Inferior parietal cortex (tissue), 1 donor: ENCODE measurements at regions not wholly inside any gene's neighbourhood (a gene's known extent, or its start where the extent isn't known, plus 50 kb on each side); places are given as distances from the start of the nearest gene placed in this dataset.

ENCODE experiments used
- DNase-seq: peaks from one replicate; pipeline ENCODE4 v3.0.0-alpha.2; 2016; ENCODE audit errors: extremely low spot score

GRCh38 chr6:166046982-166047381, 120.7 kb downstream of the TBXT start:
- no peak for DNase-seq

GRCh38 chr6:166046226-166046625, 121.4 kb downstream of the TBXT start:
- peak; percentile 21 for DNase-seq

GRCh38 chr6:166045860-166046200, 121.8 kb downstream of the TBXT start:
- DNase-seq = no peak

DNA sequence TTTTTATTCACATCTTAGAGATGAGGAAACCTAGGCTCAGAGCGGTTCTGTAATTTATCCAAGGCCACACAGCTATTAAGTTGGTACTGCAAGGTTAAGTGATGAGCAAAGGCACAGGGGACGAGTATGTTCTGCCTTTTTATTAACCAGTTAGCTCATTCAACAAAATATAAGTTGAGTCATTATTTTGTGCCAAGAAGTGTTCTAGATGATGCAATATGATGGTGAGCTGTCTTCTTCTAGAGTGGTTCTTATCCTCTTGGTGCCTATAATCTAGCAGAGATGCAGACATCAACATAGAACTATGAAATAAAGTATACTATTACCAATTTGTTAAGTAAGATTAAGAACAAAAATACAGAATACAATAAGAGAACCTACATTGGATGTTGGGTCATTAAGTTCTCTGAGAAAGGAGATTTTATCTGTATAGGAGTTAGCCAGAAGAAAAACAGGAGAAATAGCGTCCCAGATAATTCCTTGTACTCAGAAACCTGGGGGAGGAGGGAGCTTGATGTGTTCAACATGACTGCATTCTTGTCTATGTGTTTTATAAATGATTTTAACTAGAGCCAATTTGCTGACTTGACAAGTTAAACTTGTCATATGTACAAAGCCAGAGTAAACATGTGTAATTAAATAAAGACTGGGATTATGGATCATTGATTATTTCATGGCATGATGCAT, 122.3 kb downstream of the TBXT start:
- DNase-seq = no peak

- DNase-seq = no peak
Observed at GRCh38 chr6:166041277-166041676, 126.4 kb downstream of the TBXT start.

DNA sequence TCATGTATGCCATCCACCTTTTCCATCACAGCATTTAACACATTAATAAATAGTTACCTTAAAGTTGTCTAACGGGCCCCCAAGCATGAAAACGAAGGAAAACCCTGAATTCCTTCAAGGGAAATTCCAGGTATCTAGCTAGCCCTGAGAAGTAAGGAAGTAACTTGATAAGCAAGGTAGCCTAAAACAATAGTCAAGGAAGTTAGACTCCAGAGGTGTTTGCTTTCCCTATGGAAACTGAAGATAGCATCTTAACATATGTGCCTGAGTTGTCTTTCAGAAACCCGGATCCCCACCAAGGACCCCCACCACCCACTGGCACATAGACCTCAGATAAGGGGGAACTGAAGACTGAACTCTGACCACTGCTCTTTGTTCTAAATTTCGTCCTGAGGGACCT, 127.4 kb downstream of the TBXT start:
- DNase-seq = no peak

- no peak for DNase-seq
Observed at GRCh38 chr6:166036316-166037095, 131.1 kb downstream of the TBXT start.

GRCh38 chr6:166032366-166033200, 135.1 kb downstream of the TBXT start:
- DNase-seq = no peak

GRCh38 chr6:166031275-166031674, 136.4 kb downstream of the TBXT start:
- no peak for DNase-seq

- DNase-seq = no peak
Observed at GRCh38 chr6:166029506-166029905, 138.1 kb downstream of the TBXT start.

- DNase-seq = no peak
Observed at GRCh38 chr6:166027761-166028160, 139.9 kb downstream of the TBXT start.

DNA sequence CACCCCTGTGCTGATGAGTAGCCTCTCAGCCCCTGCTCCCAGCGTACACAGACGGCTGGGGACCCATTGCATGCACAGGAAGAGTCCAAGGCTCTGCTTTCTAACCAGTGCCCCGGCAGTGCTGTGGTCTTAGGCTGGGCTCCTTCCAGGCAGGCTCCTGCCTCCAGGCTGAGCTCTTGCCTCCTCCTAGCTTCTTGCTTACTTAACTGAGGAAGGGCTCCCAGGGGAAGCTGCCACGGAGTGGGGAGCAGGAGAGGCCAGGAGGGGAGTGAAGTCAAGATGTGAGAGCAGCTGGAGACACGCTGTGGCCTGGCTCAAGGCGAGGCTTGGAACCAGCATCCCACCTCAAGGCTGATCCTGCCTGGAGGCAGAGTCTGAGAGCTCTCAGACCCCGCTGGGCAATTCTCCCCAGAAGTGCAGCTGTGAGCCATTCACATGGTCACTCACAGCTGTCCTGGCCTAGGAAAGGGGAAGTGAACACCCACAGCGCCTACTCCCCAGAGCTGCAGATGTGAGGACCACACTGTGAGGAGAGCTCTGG, 141.0 kb downstream of the TBXT start:
- no peak for DNase-seq

DNA sequence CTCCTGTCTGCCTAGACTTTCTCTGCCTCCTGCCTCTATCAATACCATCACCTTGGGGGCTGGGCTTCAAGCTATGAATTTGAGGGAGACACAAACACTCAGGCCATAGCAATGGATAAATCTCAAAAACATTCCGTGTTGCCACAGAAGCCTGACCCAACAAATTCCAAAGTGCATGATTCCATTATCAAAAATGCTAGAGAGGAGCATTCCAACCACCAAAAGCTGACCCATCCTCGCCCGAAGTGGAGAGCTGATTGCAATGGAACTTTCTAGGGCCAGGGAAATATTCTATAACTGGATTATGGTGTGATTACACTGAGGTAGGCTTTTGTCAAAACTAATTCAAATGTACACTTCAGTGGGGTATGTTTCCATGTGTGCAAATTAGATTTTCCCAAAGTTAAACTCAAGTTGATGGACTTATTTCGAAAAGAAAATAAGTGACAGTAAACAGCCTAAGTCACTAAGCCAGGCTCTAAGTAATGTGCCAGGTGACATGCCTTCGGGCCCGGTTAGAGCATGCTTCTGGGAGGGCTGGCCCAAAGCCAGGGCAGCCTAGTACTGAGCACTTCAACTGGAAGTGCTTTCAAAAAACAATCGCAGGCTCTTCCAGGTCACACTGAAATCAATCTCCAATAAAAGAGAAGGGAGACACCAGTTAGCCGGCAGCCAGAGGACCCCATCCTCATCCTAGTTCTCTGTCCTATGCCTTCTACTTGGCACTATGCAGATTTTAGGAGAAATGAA, 142.3 kb downstream of the TBXT start:
- DNase-seq = no peak

DNA sequence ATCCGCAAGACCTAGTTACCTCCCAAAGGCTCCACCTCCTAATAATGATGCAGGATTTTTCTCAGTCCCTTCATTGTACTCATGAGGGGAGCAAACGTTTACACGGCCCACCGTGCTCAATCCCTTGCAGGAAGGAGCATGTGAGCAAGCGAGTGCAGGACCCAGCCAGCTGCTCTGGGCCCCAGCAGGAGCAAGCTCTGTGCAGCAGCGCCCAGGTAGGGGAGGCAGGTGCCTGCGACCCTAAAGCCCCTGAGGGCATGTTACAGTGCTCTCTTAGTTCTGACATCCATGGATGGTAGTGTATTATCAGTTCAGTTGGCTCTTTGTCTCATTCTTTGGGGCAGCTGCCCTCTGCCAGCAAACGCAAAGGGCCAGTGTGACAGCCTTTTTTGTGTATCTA, 143.4 kb downstream of the TBXT start:
- no peak for DNase-seq

DNA sequence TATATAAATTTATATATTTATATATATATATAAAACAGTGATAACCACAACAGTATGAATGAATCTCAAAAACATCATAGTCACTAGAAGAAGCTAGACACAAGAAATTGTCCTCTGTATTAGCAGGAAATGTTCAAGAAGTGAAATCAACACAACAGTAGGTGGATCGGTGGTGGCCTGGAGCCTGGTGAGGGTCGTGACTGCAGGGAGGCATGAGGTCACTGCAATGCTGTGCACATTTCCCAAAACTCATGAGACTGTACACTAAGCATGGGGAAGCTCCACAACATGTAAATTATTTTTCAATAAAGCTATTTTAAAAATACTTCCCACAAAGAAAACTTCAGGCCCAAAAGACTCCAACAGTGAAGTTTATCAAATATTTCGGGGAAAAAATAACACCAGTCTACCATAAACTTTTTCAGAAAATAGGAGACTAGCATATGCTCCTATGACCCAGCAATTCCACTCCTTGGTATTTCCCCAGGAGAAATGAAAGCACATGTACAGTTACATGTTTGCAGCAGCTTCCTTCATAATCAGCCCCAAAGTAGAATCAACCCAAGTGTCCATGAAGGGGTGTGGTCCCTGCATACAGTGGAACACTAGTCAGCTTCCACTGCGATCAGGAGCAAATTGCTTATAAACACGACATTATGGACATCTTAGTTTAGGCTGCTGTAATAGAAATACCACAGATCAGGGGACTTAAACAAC, 144.2 kb downstream of the TBXT start:
- no peak for DNase-seq

DNA sequence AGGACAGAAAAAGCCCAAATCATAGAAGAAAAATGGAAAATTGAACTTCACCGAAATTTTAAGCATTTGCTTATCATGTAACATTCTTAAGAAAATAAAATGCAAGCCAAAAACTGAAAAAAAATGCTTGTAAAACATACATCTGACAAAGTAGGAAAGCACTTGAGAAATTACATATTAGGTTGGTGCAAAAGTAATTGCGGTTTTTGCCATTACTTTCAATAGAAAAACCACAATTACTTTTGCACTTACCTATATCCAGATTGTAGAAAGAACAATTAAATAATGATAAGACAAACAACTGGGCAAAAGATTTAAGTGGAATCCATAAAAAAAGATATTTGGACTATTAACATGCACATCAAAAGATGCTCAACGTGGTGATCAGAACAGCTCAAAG, 146.2 kb downstream of the TBXT start:
- DNase-seq = no peak

DNA sequence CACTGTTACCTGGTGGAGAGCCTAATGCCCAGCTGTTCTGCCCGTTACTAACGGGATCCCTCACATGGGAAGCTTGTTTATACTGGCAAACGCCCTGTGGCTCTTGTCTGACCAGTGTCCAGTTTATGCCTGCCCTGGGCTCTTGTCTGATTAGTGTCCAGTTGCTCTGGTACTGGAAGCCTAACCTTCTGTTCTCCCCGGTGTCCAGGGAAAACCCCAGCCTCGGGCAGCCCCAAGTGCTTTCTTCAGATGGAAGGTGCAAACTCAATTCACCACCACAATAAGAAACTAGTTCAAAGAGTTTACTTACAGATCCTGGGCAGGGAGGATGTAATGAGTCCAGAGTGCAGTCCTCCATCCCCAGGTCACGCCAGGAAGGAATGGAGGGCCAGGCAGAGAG, 148.4 kb downstream of the TBXT start:
- DNase-seq = no peak

- DNase-seq = no peak
Observed at GRCh38 chr6:166017032-166017635, 150.5 kb downstream of the TBXT start.

- no peak for DNase-seq
Observed at GRCh38 chr6:166014966-166015365, 152.7 kb downstream of the TBXT start.

DNA sequence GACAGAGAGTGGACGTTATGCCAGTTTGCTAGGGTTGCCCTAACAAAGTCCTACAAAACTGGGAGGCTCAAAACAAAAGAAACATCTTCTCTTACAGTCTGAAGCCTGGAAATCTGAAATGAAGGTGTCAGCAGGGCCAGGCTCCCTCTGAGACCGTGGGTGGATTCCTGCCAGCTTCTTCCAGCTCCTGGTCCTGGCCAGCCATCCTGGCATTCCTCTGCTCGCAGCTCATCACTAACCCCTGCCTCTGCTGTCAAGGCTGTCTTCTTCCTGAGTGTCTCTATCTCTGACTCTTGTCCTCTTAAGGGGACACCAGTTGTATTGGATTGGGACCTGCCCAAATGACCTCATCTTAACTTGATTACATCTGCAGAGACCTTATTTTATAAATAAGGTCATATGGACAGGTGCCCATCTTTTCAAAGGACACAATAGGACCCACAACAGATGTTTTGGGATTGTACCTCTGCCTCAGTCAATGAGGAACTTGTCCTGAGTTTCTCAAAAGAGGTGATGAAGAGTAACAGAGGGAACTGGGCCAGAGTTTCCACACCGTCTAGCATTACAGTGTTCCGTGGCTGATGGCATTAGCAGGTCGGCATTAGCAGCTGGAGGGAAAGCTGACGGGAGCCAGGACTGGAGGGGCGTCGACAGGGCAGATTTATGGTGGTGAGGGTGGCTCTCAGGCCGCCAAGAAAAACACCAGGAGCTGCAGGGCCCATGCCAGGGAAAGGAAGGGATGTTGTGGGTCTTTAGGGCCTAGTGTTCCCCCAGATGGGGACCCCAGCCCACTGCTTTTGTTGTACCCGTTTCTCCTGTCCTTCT, 157.3 kb downstream of the TBXT start:
- DNase-seq = no peak
